Keratinocyte (primary cell): ENCODE measurements at regions not wholly inside any gene's neighbourhood (a gene's known extent, or its start where the extent isn't known, plus 50 kb on each side); places are given as distances from the start of the nearest gene placed in this dataset.

ENCODE experiments used
- EZH2 ChIP-seq: IDR thresholded peaks from one replicate; pipeline ENCODE4 v1.6.1; 2012; ENCODE audit warnings: inconsistent platforms, mild to moderate bottlenecking, low read length, moderate library complexity
- TF ChIP-seq, protein P1 (sequence below), 3 experiments: IDR thresholded peaks in 1 of 3; conservative IDR thresholded peaks in 1 of 3; optimal IDR thresholded peaks in 1 of 3; 2 replicates in 2 of 3; 3 replicates in 1 of 3; pipeline versions ENCODE3 to v1.5.1; 2011; ENCODE audit warnings: low read length in 3 of 3, mild to moderate bottlenecking in 3 of 3, moderate library complexity in 2 of 3, control low read depth in 1 of 3, inconsistent platforms in 1 of 3; ENCODE audit not compliant: insufficient read depth in 2 of 3; ENCODE audit errors: extremely low read depth in 1 of 3

DNA sequence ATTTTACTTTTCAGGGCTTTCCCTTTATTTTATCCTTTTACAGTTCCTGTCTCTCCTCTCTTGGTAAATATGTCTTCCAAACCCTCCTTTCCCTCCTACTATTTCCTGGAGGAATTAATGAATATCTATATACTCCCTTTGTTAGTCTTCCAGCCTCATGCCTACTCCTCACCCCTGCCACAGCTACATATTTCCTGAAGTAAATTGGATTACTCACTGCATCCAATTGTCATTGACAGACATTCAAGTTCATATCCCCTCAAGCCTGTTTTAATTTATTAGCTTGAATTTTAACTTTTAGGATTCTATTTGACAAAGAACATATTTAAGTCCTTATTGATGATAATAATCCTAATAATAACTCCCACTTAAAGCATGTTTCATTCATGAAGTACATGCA is 314.5 kb downstream of the TMEM161B start:
- TF ChIP-seq, protein P1, sequence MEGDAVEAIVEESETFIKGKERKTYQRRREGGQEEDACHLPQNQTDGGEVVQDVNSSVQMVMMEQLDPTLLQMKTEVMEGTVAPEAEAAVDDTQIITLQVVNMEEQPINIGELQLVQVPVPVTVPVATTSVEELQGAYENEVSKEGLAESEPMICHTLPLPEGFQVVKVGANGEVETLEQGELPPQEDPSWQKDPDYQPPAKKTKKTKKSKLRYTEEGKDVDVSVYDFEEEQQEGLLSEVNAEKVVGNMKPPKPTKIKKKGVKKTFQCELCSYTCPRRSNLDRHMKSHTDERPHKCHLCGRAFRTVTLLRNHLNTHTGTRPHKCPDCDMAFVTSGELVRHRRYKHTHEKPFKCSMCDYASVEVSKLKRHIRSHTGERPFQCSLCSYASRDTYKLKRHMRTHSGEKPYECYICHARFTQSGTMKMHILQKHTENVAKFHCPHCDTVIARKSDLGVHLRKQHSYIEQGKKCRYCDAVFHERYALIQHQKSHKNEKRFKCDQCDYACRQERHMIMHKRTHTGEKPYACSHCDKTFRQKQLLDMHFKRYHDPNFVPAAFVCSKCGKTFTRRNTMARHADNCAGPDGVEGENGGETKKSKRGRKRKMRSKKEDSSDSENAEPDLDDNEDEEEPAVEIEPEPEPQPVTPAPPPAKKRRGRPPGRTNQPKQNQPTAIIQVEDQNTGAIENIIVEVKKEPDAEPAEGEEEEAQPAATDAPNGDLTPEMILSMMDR (optimal IDR thresholded peaks at IDR 0.05 in 1 of 3, IDR thresholded peaks at IDR 0.05 in 1 of 3, conservative IDR thresholded peaks at IDR 0.05 in 1 of 3; ENCODE audit: extremely low read depth in 1 of 3, insufficient read depth in 2 of 3, low read length in 3 of 3) = no peak
- TF ChIP-seq EZH2 = no peak
